Mammary epithelial cell (primary cell): ENCODE measurements at regions not wholly inside any gene's neighbourhood (a gene's known extent, or its start where the extent isn't known, plus 50 kb on each side); places are given as distances from the start of the nearest gene placed in this dataset.

ENCODE experiments used
- CTCF ChIP-seq, 2 donors: IDR thresholded peaks in 1 of 2; conservative IDR thresholded peaks in 1 of 2; 2 replicates each; pipeline ENCODE4 v1.5.1; 2011 to 2012; ENCODE audit warnings: inconsistent platforms in 2 of 2, low read length in 2 of 2, mild to moderate bottlenecking in 2 of 2, control low read depth in 1 of 2, low read depth in 1 of 2; ENCODE audit not compliant: insufficient read depth in 1 of 2; ENCODE audit errors: extremely low read depth in 1 of 2
- EZH2 ChIP-seq: IDR thresholded peaks from 2 replicates; pipeline ENCODE4 v1.6.1; 2012; ENCODE audit warnings: low read length, inconsistent platforms, borderline replicate concordance

GRCh38 chr10:33385686-33386085, 51.2 kb upstream of the NRP1 start:
- no peak for TF ChIP-seq CTCF (conservative IDR thresholded peaks at IDR 0.05 in 1 of 2, IDR thresholded peaks at IDR 0.05 in 1 of 2; ENCODE audit: extremely low read depth in 1 of 2, insufficient read depth in 1 of 2, low read depth in 1 of 2, low read length in 2 of 2)
- no peak for TF ChIP-seq EZH2
